Ovary (tissue), 3 donors: ENCODE measurements at regions not wholly inside any gene's neighbourhood (a gene's known extent, or its start where the extent isn't known, plus 50 kb on each side); places are given as distances from the start of the nearest gene placed in this dataset.

Experiments
- CTCF ChIP-seq, 3 donors: fragments of 450-650 bp in 2 of 3; fragments of 200-600 bp in 1 of 3; IDR thresholded peaks; one replicate each; pipeline versions ENCODE4 v1.5.1 to v1.8.0; 2016 to 2022; ENCODE audit warnings: antibody characterized with exemption in 3 of 3, mild to moderate bottlenecking in 1 of 3
- POLR2A ChIP-seq: fragments of 450-650 bp; IDR thresholded peaks from one replicate; pipeline ENCODE4 v1.6.1; 2017; ENCODE audit warnings: antibody characterized with exemption, mild to moderate bottlenecking, moderate library complexity
- donor health status: DM: no; HTN: no; CAD: no.

DNA sequence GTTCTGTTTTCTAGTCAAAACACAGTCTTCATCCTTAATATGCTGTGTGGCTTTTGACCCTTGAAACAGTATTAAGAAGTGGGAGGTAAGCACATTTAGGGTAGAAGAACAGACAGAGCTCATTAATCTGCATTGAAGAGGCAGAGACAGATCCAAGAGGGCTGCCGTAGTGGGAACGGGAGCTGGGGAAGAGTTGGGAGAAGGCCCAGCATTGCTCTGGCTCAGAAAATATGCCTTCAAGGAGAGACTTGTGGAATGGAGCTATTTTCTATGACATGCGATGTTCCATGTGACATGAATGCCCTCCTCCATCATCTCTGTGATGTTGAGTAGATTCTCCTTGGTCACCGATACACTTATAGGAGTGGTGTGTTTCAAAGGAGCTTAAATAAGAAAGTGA lies 273.3 kb upstream of the BOD1L1 start:
- TF ChIP-seq POLR2A, result no peak
- TF ChIP-seq CTCF (IDR thresholded peaks at IDR 0.05), result no peak
